Activated naive CD8-positive, alpha-beta T cell treated with anti-CD3 and anti-CD28 coated beads for 36 hours (primary cell): ENCODE measurements at regions not wholly inside any gene's neighbourhood (a gene's known extent, or its start where the extent isn't known, plus 50 kb on each side); places are given as distances from the start of the nearest gene placed in this dataset.
"Not testable (repeated sequence)": the region's sequence is repeated elsewhere in the genome, so short reads cannot be mapped to it uniquely, and the experiment has no call there.

Experiments
- DNase-seq: peaks from one replicate; pipeline ENCODE4 v3.0.0; 2021
- H3K27ac Mint-ChIP-seq: one replicate; pipeline ENCODE4 v1.8.0; 2022; ENCODE audit warnings: mild to moderate bottlenecking, moderate library complexity, mixed read lengths
- H3K27me3 Mint-ChIP-seq: one replicate; pipeline ENCODE4 v1.8.0; 2022; ENCODE audit warnings: mild to moderate bottlenecking, mixed read lengths
- H3K36me3 Mint-ChIP-seq: one replicate; pipeline ENCODE4 v1.8.0; 2021; ENCODE audit warnings: mild to moderate bottlenecking, mixed read lengths
- H3K4me1 Mint-ChIP-seq: one replicate; pipeline ENCODE4 v1.8.0; 2021; ENCODE audit warnings: mixed read lengths
- H3K4me3 Mint-ChIP-seq: one replicate; pipeline ENCODE4 v1.8.0; 2022; ENCODE audit warnings: mild to moderate bottlenecking, moderate library complexity, mixed read lengths
- H3K9me3 Mint-ChIP-seq: one replicate; pipeline ENCODE4 v1.8.0; 2022; ENCODE audit warnings: mixed read lengths

- no peaks in the 10 kb centered on the region for H3K36me3 Mint-ChIP-seq
- H3K27me3 Mint-ChIP-seq: no peaks in the 10 kb centered on the region
- no peak overlapping the region for H3K27ac Mint-ChIP-seq
- no peak overlapping the region for H3K4me3 Mint-ChIP-seq
- DNase-seq: no peak
- H3K4me1 Mint-ChIP-seq: no peaks in the 10 kb centered on the region
- H3K9me3 Mint-ChIP-seq: peaks cover 4% of the 10 kb centered on the region
Observed at GRCh38 chr11:43072911-43073310, 238.9 kb upstream of the API5 start.

GRCh38 chr11:43074810-43075209, 237.0 kb upstream of the API5 start:
- Mint-ChIP-seq H3K27ac (no peak overlapping the region), H3K27me3 (no peaks in the 10 kb centered on the region), H3K4me1 (no peaks in the 10 kb centered on the region), H3K4me3 (no peak overlapping the region), H3K9me3 (peaks cover 4% of the 10 kb centered on the region), H3K36me3 (no peaks in the 10 kb centered on the region)
- DNase-seq: no peak

GRCh38 chr11:43101113-43101512, 210.7 kb upstream of the API5 start:
- DNase-seq: no peak
- Mint-ChIP-seq H3K4me1 (no peaks in the 10 kb centered on the region), H3K27ac (no peak overlapping the region), H3K9me3 (peaks cover 4% of the 10 kb centered on the region), H3K36me3 (no peaks in the 10 kb centered on the region), H3K4me3 (no peak overlapping the region), H3K27me3 (no peaks in the 10 kb centered on the region)

- Mint-ChIP-seq H3K4me3 (no peak overlapping the region), H3K9me3 (no peaks in the 10 kb centered on the region), H3K36me3 (no peaks in the 10 kb centered on the region), H3K4me1 (no peaks in the 10 kb centered on the region), H3K27ac (no peak overlapping the region), H3K27me3 (no peaks in the 10 kb centered on the region)
- DNase-seq: no peak
Observed at GRCh38 chr11:43116071-43116470, 195.7 kb upstream of the API5 start.

- Mint-ChIP-seq H3K4me3 (no peak overlapping the region), H3K27ac (no peak overlapping the region), H3K4me1 (no peaks in the 10 kb centered on the region), H3K9me3 (no peaks in the 10 kb centered on the region), H3K27me3 (no peaks in the 10 kb centered on the region), H3K36me3 (no peaks in the 10 kb centered on the region)
- no peak for DNase-seq
Observed at GRCh38 chr11:43119275-43119970, 192.4 kb upstream of the API5 start.

- no peak for DNase-seq
- no peaks in the 10 kb centered on the region for H3K9me3 Mint-ChIP-seq
- no peaks in the 10 kb centered on the region for H3K36me3 Mint-ChIP-seq
- H3K27ac Mint-ChIP-seq: no peak overlapping the region
- no peaks in the 10 kb centered on the region for H3K4me1 Mint-ChIP-seq
- H3K4me3 Mint-ChIP-seq: no peak overlapping the region
- no peaks in the 10 kb centered on the region for H3K27me3 Mint-ChIP-seq
Observed at GRCh38 chr11:43122546-43122945, 189.2 kb upstream of the API5 start.

GRCh38 chr11:43123443-43123842, 188.4 kb upstream of the API5 start:
- Mint-ChIP-seq H3K9me3 (no peaks in the 10 kb centered on the region), H3K27ac (no peak overlapping the region), H3K4me3 (no peak overlapping the region), H3K27me3 (no peaks in the 10 kb centered on the region), H3K36me3 (no peaks in the 10 kb centered on the region), H3K4me1 (no peaks in the 10 kb centered on the region)
- no peak for DNase-seq

- H3K9me3 Mint-ChIP-seq: no peaks in the 10 kb centered on the region
- no peak for DNase-seq
- no peak overlapping the region for H3K4me3 Mint-ChIP-seq
- no peak overlapping the region for H3K27ac Mint-ChIP-seq
- H3K4me1 Mint-ChIP-seq: no peaks in the 10 kb centered on the region
- no peaks in the 10 kb centered on the region for H3K36me3 Mint-ChIP-seq
- H3K27me3 Mint-ChIP-seq: no peaks in the 10 kb centered on the region
Observed at GRCh38 chr11:43124272-43124935, 187.4 kb upstream of the API5 start.

GRCh38 chr11:43129329-43129728, 182.5 kb upstream of the API5 start:
- no peaks in the 10 kb centered on the region for H3K9me3 Mint-ChIP-seq
- no peaks in the 10 kb centered on the region for H3K4me1 Mint-ChIP-seq
- no peak for DNase-seq
- H3K36me3 Mint-ChIP-seq: no peaks in the 10 kb centered on the region
- no peaks in the 10 kb centered on the region for H3K27me3 Mint-ChIP-seq
- H3K4me3 Mint-ChIP-seq: no peak overlapping the region
- H3K27ac Mint-ChIP-seq: no peak overlapping the region

- Mint-ChIP-seq H3K36me3 (no peaks in the 10 kb centered on the region), H3K4me3 (no peak overlapping the region), H3K4me1 (no peaks in the 10 kb centered on the region), H3K9me3 (no peaks in the 10 kb centered on the region), H3K27ac (no peak overlapping the region), H3K27me3 (no peaks in the 10 kb centered on the region)
- no peak for DNase-seq
Observed at GRCh38 chr11:43130616-43131015, 181.2 kb upstream of the API5 start.

GRCh38 chr11:43135966-43136534, 175.7 kb upstream of the API5 start:
- Mint-ChIP-seq H3K4me1 (no peaks in the 10 kb centered on the region), H3K27ac (no peak overlapping the region)

GRCh38 chr11:43138621-43139140, 173.1 kb upstream of the API5 start:
- H3K27me3 Mint-ChIP-seq: no peaks in the 10 kb centered on the region
- H3K36me3 Mint-ChIP-seq: no peaks in the 10 kb centered on the region
- H3K4me3 Mint-ChIP-seq: no peak overlapping the region
- H3K9me3 Mint-ChIP-seq: peaks cover 5% of the 10 kb centered on the region
- no peak overlapping the region for H3K27ac Mint-ChIP-seq
- DNase-seq: no peak
- no peaks in the 10 kb centered on the region for H3K4me1 Mint-ChIP-seq

More at GRCh38 chr11:43135966-43136534, 175.7 kb upstream of the API5 start:
- Mint-ChIP-seq H3K36me3 (no peaks in the 10 kb centered on the region), H3K27me3 (no peaks in the 10 kb centered on the region), H3K4me3 (no peak overlapping the region), H3K9me3 (no peaks in the 10 kb centered on the region)
- DNase-seq: no peak

- Mint-ChIP-seq H3K36me3 (no peaks in the 10 kb centered on the region), H3K4me3 (no peak overlapping the region), H3K4me1 (no peaks in the 10 kb centered on the region), H3K27ac (peak overlapping the region; percentile 40), H3K27me3 (no peaks in the 10 kb centered on the region), H3K9me3 (peaks cover 5% of the 10 kb centered on the region)
- peak; percentile 1 for DNase-seq
Observed at GRCh38 chr11:43145653-43146052, 166.1 kb upstream of the API5 start.

GRCh38 chr11:43150697-43151096, 161.1 kb upstream of the API5 start:
- H3K27ac Mint-ChIP-seq: no peak overlapping the region
- H3K27me3 Mint-ChIP-seq: peaks cover 8% of the 10 kb centered on the region
- no peaks in the 10 kb centered on the region for H3K4me1 Mint-ChIP-seq
- no peak for DNase-seq
- H3K4me3 Mint-ChIP-seq: no peak overlapping the region
- H3K36me3 Mint-ChIP-seq: no peaks in the 10 kb centered on the region
- H3K9me3 Mint-ChIP-seq: no peaks in the 10 kb centered on the region

GRCh38 chr11:43164831-43165230, 147.0 kb upstream of the API5 start:
- Mint-ChIP-seq H3K4me1 (no peaks in the 10 kb centered on the region), H3K9me3 (peaks cover 10% of the 10 kb centered on the region), H3K27me3 (peaks cover under 1% of the 10 kb centered on the region), H3K4me3 (no peak overlapping the region), H3K27ac (no peak overlapping the region), H3K36me3 (no peaks in the 10 kb centered on the region)
- DNase-seq: no peak

- H3K36me3 Mint-ChIP-seq, H3K27me3 Mint-ChIP-seq, H3K9me3 Mint-ChIP-seq, H3K27ac Mint-ChIP-seq, H3K4me3 Mint-ChIP-seq, DNase-seq, H3K4me1 Mint-ChIP-seq: not testable (repeated sequence)
Observed at GRCh38 chr11:43165393-43165792, 146.4 kb upstream of the API5 start.
